ENCODE measurements at regions not wholly inside any gene's neighbourhood (a gene's known extent, or its start where the extent isn't known, plus 50 kb on each side); places are given as distances from the start of the nearest gene placed in this dataset.

DNA sequence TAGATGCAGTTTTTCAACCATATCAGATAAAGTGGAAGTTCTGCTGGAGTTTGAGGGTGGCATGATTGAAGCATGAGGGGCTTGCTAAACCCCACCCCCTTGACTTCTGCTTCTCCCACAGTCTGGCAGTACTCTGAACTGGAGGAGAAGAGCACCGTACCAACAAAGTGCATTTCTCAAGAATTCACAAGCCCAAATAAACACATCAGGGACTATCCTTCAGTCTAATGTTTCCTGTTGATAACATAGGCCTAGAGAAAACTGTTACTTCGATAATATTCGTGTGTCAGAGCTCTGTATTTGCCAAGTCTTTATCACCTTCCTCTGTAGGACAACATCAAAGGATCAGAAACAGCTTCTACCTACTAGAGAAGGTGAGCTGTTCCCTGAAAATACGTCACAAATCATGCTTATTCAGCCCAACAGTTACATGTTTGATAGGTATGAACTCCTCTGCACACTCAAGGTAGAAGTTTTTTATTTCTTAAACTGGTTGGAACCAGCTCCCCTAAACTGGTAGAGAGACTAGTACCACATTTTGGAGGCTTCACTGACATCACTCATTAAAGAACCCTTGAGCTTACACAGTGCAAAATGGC lies 117.8 kb upstream of the PRNP start:
- TF ChIP-seq, protein P1, sequence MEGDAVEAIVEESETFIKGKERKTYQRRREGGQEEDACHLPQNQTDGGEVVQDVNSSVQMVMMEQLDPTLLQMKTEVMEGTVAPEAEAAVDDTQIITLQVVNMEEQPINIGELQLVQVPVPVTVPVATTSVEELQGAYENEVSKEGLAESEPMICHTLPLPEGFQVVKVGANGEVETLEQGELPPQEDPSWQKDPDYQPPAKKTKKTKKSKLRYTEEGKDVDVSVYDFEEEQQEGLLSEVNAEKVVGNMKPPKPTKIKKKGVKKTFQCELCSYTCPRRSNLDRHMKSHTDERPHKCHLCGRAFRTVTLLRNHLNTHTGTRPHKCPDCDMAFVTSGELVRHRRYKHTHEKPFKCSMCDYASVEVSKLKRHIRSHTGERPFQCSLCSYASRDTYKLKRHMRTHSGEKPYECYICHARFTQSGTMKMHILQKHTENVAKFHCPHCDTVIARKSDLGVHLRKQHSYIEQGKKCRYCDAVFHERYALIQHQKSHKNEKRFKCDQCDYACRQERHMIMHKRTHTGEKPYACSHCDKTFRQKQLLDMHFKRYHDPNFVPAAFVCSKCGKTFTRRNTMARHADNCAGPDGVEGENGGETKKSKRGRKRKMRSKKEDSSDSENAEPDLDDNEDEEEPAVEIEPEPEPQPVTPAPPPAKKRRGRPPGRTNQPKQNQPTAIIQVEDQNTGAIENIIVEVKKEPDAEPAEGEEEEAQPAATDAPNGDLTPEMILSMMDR (IDR thresholded peaks at IDR 0.05; ENCODE audit: low read depth, low read length), result no peak
- H3K4me1 ChIP-seq (ENCODE audit: low read depth), result no peaks in the 10 kb centered on the region
- DNase-seq (ENCODE audit: low read depth in 1 of 2, low spot score in 1 of 2), result no peak

DNA sequence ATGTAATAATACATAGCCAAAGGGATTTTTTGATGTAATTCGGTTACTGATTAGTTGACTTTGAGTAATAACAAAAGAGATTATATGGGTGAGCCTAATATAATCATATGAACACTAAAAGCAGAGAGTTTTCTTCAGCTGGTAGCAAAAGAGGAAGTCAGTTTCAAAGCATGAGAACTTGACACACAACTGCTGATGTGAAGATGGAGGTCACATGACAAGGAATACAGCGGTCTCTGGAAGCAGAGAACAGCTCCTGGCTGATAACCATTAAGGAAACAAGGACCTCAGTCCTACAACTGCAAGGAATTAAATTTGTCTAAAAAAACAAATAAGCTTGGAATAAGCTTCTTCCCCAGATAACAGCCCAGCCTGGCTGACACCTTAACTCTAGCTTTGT lies 119.1 kb upstream of the PRNP start:
- no peak for DNase-seq (ENCODE audit: low read depth in 1 of 2, low spot score in 1 of 2)
- Histone ChIP-seq H3K9me3 (ENCODE audit: low read depth) (no peaks in the 10 kb centered on the region), H3K27ac (no peak overlapping the region), H3K4me3 (no peak overlapping the region), H3K36me3 (no peaks in the 10 kb centered on the region), H3K27me3 (no peaks in the 10 kb centered on the region), H3K4me1 (ENCODE audit: low read depth) (no peaks in the 10 kb centered on the region)
- TF ChIP-seq, protein P1 (IDR thresholded peaks at IDR 0.05; ENCODE audit: low read depth, low read length), result no peak

More for the DNA sequence above, 117.8 kb upstream of the PRNP start:
- H3K27me3 ChIP-seq, result no peaks in the 10 kb centered on the region
- H3K27ac ChIP-seq, result no peak overlapping the region
- H3K9me3 ChIP-seq (ENCODE audit: low read depth), result no peaks in the 10 kb centered on the region
- H3K4me3 ChIP-seq, result no peak overlapping the region
- H3K36me3 ChIP-seq, result no peaks in the 10 kb centered on the region

DNA sequence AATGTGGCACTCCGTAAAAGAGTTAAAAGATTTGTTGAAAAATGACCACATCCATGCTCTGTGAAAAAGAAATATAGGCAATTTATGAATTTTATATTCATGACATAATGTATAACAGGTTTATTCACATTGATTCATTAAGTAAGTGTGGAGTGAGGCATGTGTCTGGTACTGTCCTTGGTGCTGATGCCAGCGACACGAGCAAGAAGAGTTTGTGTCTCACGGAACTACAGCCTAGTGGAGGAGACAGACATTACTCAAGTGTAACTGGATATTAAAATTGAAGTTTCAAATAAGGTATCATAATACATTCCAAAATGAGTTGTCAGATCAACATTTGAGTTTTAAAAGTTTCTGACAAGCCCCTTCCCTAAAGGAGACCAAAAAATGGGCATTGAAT lies 122.7 kb upstream of the PRNP start:
- H3K27ac ChIP-seq, result no peak overlapping the region
- TF ChIP-seq, protein P1 (IDR thresholded peaks at IDR 0.05; ENCODE audit: low read depth, low read length), result peak; percentile 32
- DNase-seq (ENCODE audit: low read depth in 1 of 2, low spot score in 1 of 2), result peak; percentile 64 to 84
- H3K27me3 ChIP-seq, result no peaks in the 10 kb centered on the region
- no peaks in the 10 kb centered on the region for H3K36me3 ChIP-seq
- H3K4me3 ChIP-seq, result no peak overlapping the region
- no peaks in the 10 kb centered on the region for H3K9me3 ChIP-seq (ENCODE audit: low read depth)
- H3K4me1 ChIP-seq (ENCODE audit: low read depth), result no peaks in the 10 kb centered on the region

DNA sequence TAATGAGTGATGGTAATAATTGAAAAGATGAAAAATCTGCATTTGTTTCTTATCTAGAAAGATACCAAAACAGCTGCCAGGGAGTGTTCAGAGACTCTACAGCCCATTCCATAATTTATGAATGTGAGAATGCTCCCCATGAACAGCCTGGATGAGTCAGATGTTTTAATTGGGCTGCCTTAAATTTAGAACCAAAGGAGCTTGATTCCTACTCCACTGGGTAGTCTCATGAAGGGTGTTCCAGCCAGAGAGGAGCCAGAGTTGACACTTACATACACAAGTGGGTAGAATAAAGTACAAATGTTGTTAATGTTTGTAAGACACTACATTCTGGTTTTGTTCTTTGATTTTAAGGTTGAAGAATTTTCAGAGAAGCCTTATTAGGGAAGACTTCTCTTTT lies 123.2 kb upstream of the PRNP start:
- Histone ChIP-seq H3K4me3 (no peak overlapping the region), H3K4me1 (ENCODE audit: low read depth) (no peaks in the 10 kb centered on the region), H3K36me3 (no peaks in the 10 kb centered on the region), H3K27me3 (no peaks in the 10 kb centered on the region), H3K9me3 (ENCODE audit: low read depth) (no peaks in the 10 kb centered on the region), H3K27ac (no peak overlapping the region)
- no peak for DNase-seq (ENCODE audit: low read depth in 1 of 2, low spot score in 1 of 2)
- TF ChIP-seq, protein P1 (IDR thresholded peaks at IDR 0.05; ENCODE audit: low read depth, low read length), result no peak

DNA sequence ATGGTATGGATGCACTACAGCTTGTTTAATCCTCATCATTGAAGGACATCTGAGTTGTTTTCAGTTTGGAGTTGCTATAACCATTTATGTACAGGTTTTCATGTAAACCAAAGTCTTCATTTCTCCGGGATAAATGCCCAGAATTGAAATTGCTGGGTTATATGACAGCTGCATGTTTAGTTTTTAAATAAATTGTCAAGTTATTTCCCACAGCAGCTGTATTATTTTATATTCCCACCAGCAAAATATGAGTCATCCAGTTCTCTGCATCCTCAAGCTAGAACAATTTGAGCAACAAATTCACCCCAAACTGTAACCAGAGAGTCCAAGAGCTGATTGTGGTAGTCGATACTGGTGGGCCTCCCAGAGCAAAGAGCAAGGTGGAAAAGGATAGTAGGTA lies 125.6 kb upstream of the PRNP start:
- DNase-seq (ENCODE audit: low read depth in 1 of 2, low spot score in 1 of 2), result no peak
- Histone ChIP-seq H3K4me1 (ENCODE audit: low read depth) (no peaks in the 10 kb centered on the region), H3K9me3 (ENCODE audit: low read depth) (no peaks in the 10 kb centered on the region), H3K4me3 (no peak overlapping the region), H3K27ac (no peak overlapping the region), H3K36me3 (no peaks in the 10 kb centered on the region), H3K27me3 (no peaks in the 10 kb centered on the region)
- TF ChIP-seq, protein P1 (IDR thresholded peaks at IDR 0.05; ENCODE audit: low read depth, low read length), result no peak
